KMS-11 (cell line): ENCODE measurements at regions not wholly inside any gene's neighbourhood (a gene's known extent, or its start where the extent isn't known, plus 50 kb on each side); places are given as distances from the start of the nearest gene placed in this dataset.

ENCODE experiments used
- H2AFZ ChIP-seq: fragments of 200-600 bp; sonication (generic); 2 replicates; pipeline ENCODE4 v1.6.1; 2016; ENCODE audit warnings: antibody characterized with exemption, mixed run types, low read depth
- H3K27ac ChIP-seq: fragments of 200-600 bp; sonication (generic); 2 replicates; pipeline ENCODE4 v1.6.1; 2016; ENCODE audit warnings: mild to moderate bottlenecking, mixed run types
- H3K27me3 ChIP-seq: fragments of 200-600 bp; sonication (generic); 2 replicates; pipeline ENCODE4 v1.6.1; 2017; ENCODE audit warnings: mild to moderate bottlenecking, low read depth, mixed run types, moderate library complexity; ENCODE audit not compliant: insufficient read depth
- H3K36me3 ChIP-seq: fragments of 200-600 bp; sonication (generic); 2 replicates; pipeline ENCODE4 v1.6.1; 2017; ENCODE audit warnings: mild to moderate bottlenecking, mixed run types; ENCODE audit not compliant: insufficient read depth
- H3K4me1 ChIP-seq: fragments of 200-600 bp; sonication (generic); 2 replicates; pipeline ENCODE4 v1.6.1; 2016; ENCODE audit warnings: mild to moderate bottlenecking, low read depth, mixed run types; ENCODE audit not compliant: poor library complexity, severe bottlenecking
- H3K4me2 ChIP-seq: fragments of 200-600 bp; sonication (generic); 2 replicates; pipeline ENCODE4 v1.7.0; 2016; ENCODE audit warnings: mild to moderate bottlenecking, mixed run types
- H3K4me3 ChIP-seq: fragments of 200-600 bp; sonication (generic); IDR thresholded peaks from 2 replicates; pipeline ENCODE4 v1.6.1; 2017; ENCODE audit warnings: low read depth, low read length, mixed read lengths; ENCODE audit not compliant: insufficient read depth
- H3K79me2 ChIP-seq: fragments of 200-600 bp; sonication (generic); 2 replicates; pipeline ENCODE4 v1.6.1; 2016; ENCODE audit warnings: low read depth, mixed run types; ENCODE audit not compliant: insufficient read depth
- H3K9ac ChIP-seq: fragments of 200-600 bp; sonication (generic); 2 replicates; pipeline ENCODE4 v1.6.1; 2016; ENCODE audit warnings: mild to moderate bottlenecking, mixed run types
- H4K20me1 ChIP-seq: fragments of 200-600 bp; sonication (generic); 2 replicates; pipeline ENCODE4 v1.6.1; 2016; ENCODE audit warnings: mild to moderate bottlenecking, mixed run types; ENCODE audit not compliant: insufficient read depth
- TF ChIP-seq, protein P1 (sequence below): fragments of 200-600 bp; sonication (generic); conservative IDR thresholded peaks from 2 replicates; pipeline ENCODE4 v1.6.1; 2017; ENCODE audit warnings: low read depth, mild to moderate bottlenecking, antibody characterized with exemption, low read length, moderate library complexity, mixed read lengths

GRCh38 chr20:48432494-48432832 lies 395.3 kb downstream of the PREX1 start:
- H3K4me2 ChIP-seq = no peak overlapping the region
- TF ChIP-seq, protein P1, sequence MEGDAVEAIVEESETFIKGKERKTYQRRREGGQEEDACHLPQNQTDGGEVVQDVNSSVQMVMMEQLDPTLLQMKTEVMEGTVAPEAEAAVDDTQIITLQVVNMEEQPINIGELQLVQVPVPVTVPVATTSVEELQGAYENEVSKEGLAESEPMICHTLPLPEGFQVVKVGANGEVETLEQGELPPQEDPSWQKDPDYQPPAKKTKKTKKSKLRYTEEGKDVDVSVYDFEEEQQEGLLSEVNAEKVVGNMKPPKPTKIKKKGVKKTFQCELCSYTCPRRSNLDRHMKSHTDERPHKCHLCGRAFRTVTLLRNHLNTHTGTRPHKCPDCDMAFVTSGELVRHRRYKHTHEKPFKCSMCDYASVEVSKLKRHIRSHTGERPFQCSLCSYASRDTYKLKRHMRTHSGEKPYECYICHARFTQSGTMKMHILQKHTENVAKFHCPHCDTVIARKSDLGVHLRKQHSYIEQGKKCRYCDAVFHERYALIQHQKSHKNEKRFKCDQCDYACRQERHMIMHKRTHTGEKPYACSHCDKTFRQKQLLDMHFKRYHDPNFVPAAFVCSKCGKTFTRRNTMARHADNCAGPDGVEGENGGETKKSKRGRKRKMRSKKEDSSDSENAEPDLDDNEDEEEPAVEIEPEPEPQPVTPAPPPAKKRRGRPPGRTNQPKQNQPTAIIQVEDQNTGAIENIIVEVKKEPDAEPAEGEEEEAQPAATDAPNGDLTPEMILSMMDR = no peak
- H3K4me3 ChIP-seq = no peak overlapping the region
- no peaks in the 10 kb centered on the region for H3K4me1 ChIP-seq
- H3K9ac ChIP-seq = no peak overlapping the region
- no peak overlapping the region for H3K27ac ChIP-seq
- H3K27me3 ChIP-seq = peaks cover 18% of the 10 kb centered on the region; the same call in 1 of the 2 replicates
- no peak overlapping the region for H2AFZ ChIP-seq
- H3K79me2 ChIP-seq = no peaks in the 10 kb centered on the region
- no peaks in the 10 kb centered on the region for H4K20me1 ChIP-seq
- H3K36me3 ChIP-seq = no peaks in the 10 kb centered on the region

DNA sequence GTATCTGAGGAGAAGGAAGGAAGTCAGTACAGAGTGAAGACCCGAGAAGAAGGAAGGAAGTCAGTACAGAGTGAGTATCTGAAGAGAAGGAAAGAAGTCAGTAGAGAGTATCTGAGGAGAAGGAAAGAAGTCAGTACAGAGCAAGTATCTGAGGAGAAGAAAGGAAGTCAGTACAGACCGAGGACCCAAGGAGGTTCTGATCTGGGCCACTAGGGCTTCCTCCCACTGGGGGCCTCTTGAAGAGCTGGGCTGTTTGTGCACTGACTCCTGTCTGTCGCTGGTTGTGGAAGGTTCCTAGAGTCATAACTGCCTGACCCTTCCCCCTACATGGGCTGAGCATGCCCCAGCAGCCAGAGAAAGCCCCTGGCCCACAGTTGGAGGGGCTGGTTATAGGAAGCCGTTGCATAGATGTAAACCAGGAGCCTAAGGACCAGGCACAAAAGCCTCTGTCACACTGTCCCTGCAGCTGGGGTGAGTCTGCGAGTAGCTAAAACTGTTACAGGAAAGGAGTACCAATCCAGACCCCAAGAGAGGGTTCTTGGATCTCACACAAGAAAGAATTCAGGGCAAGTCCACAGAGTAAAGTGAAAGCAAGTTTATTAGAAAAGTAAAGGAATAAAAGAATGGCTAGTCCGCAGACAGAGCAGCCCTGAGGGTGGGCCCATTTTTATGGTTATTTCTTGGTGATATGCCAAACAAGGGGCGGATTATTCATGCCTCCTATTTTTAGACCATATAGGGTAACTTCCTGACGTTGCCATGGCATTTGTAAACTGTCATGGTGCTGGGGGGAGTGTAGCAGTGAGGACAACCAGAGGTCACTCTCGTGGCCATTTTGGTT lies 395.9 kb downstream of the PREX1 start:
- no peak overlapping the region for H3K27ac ChIP-seq
- peaks cover 20% of the 10 kb centered on the region; the same call in 1 of the 2 replicates for H3K27me3 ChIP-seq
- H3K9ac ChIP-seq = no peak overlapping the region
- no peak overlapping the region for H3K4me2 ChIP-seq
- no peaks in the 10 kb centered on the region for H4K20me1 ChIP-seq
- H2AFZ ChIP-seq = no peak overlapping the region
- H3K4me1 ChIP-seq = no peaks in the 10 kb centered on the region
- no peak overlapping the region for H3K4me3 ChIP-seq
- H3K79me2 ChIP-seq = no peaks in the 10 kb centered on the region
- H3K36me3 ChIP-seq = no peaks in the 10 kb centered on the region
- TF ChIP-seq, protein P1 = no peak

- H2AFZ ChIP-seq = no peak overlapping the region
- TF ChIP-seq, protein P1 = no peak
- no peak overlapping the region for H3K27ac ChIP-seq
Observed at GRCh38 chr20:48426630-48427029, 401.2 kb downstream of the PREX1 start.

GRCh38 chr20:48425817-48426612 lies 401.8 kb downstream of the PREX1 start:
- H2AFZ ChIP-seq = no peak overlapping the region
- H3K27ac ChIP-seq = no peak overlapping the region
- no peaks in the 10 kb centered on the region for H3K79me2 ChIP-seq
- no peaks in the 10 kb centered on the region for H3K36me3 ChIP-seq
- H3K9ac ChIP-seq = no peak overlapping the region
- peaks cover 35% of the 10 kb centered on the region; the same call in 1 of the 2 replicates for H3K27me3 ChIP-seq
- TF ChIP-seq, protein P1 = no peak
- no peak overlapping the region for H3K4me3 ChIP-seq
- H3K4me1 ChIP-seq = no peaks in the 10 kb centered on the region
- H4K20me1 ChIP-seq = no peaks in the 10 kb centered on the region
- H3K4me2 ChIP-seq = no peak overlapping the region

More at GRCh38 chr20:48426630-48427029, 401.2 kb downstream of the PREX1 start:
- no peaks in the 10 kb centered on the region for H3K79me2 ChIP-seq
- no peaks in the 10 kb centered on the region for H3K4me1 ChIP-seq
- H3K4me2 ChIP-seq = no peak overlapping the region
- H3K27me3 ChIP-seq = peaks cover 35% of the 10 kb centered on the region; the same call in 1 of the 2 replicates
- H4K20me1 ChIP-seq = no peaks in the 10 kb centered on the region
- no peaks in the 10 kb centered on the region for H3K36me3 ChIP-seq
- no peak overlapping the region for H3K9ac ChIP-seq
- H3K4me3 ChIP-seq = no peak overlapping the region
